H1 (cell line): ENCODE measurements at regions not wholly inside any gene's neighbourhood (a gene's known extent, or its start where the extent isn't known, plus 50 kb on each side); places are given as distances from the start of the nearest gene placed in this dataset.

Experiments used
- CHD7 ChIP-seq: fragments of 300-600 bp; sonication (generic); IDR thresholded peaks from 2 replicates; pipeline ENCODE4 v1.7.1; 2012; ENCODE audit warnings: low read length, moderate library complexity, mild to moderate bottlenecking, inconsistent platforms; ENCODE audit not compliant: insufficient replicate concordance
- RBBP5 ChIP-seq: IDR thresholded peaks from 2 replicates; pipeline ENCODE4 v1.7.1; 2012; ENCODE audit warnings: low read depth, mild to moderate bottlenecking, inconsistent platforms, low read length, moderate library complexity, borderline replicate concordance

DNA sequence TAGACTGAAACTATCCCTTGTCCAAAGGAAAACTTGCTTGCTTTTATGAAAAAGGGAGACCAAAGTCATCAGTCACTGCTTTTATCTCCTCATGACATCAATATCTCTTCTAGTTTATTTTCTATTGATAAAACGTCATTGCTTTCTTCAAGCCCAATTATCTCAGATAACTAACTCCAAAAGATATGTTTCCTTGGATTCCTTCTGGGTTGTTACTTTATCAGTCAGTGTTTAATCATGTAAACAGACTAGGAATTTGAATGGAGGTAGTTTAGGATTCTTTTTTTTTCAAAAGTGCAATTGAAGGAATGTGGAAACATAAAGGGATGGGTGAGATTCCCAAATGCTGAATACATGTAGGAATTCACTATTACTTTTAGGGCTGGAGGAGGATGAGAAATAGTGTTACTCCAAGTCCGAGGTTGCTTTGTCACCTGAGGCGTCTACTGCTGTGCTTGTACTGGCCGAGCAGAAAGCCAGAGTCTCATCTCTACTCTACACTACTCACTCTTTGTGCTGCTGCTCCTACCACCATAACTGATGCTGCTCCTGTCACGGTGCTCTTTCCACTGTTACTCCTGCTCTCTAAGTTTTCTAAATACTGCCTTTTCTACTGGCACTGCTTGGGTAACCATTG is 1697.1 kb upstream of the NUDT12 start (continued):
- TF ChIP-seq CHD7 (no peak), RBBP5 (no peak)
- TF ChIP-seq, all 59 proteins: peak for 0
